NT2/D1 (cell line): ENCODE measurements at regions not wholly inside any gene's neighbourhood (a gene's known extent, or its start where the extent isn't known, plus 50 kb on each side); places are given as distances from the start of the nearest gene placed in this dataset.

Source experiments
- YY1 ChIP-seq: IDR thresholded peaks from 2 replicates; pipeline ENCODE4 v1.6.1; 2011; ENCODE audit not compliant: insufficient read length, insufficient read depth
- ZNF274 ChIP-seq: IDR thresholded peaks from 2 replicates; pipeline ENCODE4 v1.6.1; 2011; ENCODE audit warnings: mild to moderate bottlenecking, low read depth, low read length

GRCh38 chrX:85611926-85612325 lies 232.5 kb upstream of the POF1B start:
- TF ChIP-seq ZNF274 (no peak), YY1 (no peak)
